ENCODE measurements at regions not wholly inside any gene's neighbourhood (a gene's known extent, or its start where the extent isn't known, plus 50 kb on each side); places are given as distances from the start of the nearest gene placed in this dataset.

DNA sequence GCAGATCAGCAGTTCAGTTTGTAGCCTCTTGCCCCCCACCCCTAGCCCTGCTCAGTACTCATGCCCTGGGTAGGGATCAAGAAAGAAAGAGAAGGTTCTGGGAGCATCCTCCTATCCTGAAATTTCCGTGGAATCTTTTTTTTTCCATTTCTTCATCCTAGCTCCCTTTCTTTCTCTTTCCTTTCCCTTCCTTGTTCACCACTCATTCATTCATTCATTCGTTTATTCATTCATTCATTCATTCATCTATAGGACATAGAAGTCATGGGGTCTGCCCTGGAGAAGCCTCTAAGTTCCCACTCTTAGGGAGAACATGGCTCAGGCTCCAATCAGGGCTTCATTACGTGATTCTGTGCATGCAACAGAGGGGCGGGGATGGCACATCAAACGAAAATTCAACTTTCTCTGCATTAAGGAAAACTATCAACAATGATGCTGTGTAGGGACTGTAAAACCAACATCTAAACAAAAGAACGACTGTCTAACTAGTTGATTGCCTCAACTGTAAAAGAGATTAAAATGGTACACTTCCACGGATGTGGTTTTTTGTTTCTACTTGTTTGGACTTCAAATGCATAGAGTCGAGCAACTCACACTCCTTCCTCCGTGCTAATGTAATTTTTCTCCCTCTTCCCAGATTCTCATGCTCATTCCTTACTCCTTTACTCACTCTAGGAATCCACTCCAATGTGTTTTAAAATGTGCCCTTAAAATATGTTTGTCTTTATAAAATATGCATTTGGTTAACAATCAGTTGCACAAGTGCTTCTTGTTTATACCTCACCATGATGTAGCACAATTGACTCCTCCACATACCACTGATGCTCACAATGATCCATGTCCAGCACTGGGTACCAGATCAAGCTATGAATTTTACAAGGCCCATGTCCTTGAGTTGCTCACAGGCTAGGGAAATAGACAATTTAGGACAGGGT, 101.2 kb upstream of the SLC2A1 start:
- TF ChIP-seq POLR2AphosphoS5 (IDR thresholded peaks at IDR 0.05; ENCODE audit: low read depth, low read length): no peak
- no peak for TF ChIP-seq ZBTB33 (IDR thresholded peaks at IDR 0.05; ENCODE audit: extremely low read depth, insufficient replicate concordance, low read length)
- TF ChIP-seq FOSL1 (IDR thresholded peaks at IDR 0.05; ENCODE audit: low read depth): no peak
- TF ChIP-seq, protein P1, sequence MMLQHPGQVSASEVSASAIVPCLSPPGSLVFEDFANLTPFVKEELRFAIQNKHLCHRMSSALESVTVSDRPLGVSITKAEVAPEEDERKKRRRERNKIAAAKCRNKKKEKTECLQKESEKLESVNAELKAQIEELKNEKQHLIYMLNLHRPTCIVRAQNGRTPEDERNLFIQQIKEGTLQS (IDR thresholded peaks at IDR 0.05): no peak
- no peaks in the 10 kb centered on the region for H3K27me3 ChIP-seq (ENCODE audit: insufficient read depth, low read length)
- H3K4me1 ChIP-seq (ENCODE audit: control insufficient read depth in 1 of 2, insufficient read depth in 2 of 2, low read length in 2 of 2): no peaks in the 10 kb centered on the region
- no peaks in the 10 kb centered on the region for H3K9me2 ChIP-seq (ENCODE audit: insufficient read depth)
- ChIA-PET CTCF (interaction anchor here (1.3 kb wide), 1 partner anchor 14 kb away, joined by 3 read pairs; no protein-coding TSS in a partner anchor), RAD21 (ENCODE audit: low non-redundant PET in 1 of 2, low total read pairs in 2 of 2, uncharacterized antibody in 2 of 2, unreplicated experiment in 2 of 2) (no interaction called here), POLR2A (no interaction called here)
- H3K36me3 ChIP-seq (ENCODE audit: control insufficient read depth in 1 of 2, insufficient read depth in 2 of 2, low read length in 2 of 2): no peaks in the 10 kb centered on the region
- H3K9me3 ChIP-seq (ENCODE audit: control insufficient read depth in 1 of 2, insufficient read depth in 1 of 2, low read depth in 1 of 2, low read length in 2 of 2): no peaks in the 10 kb centered on the region
- DNase-seq (ENCODE audit: low read depth, low spot score) (no peak), ATAC-seq (no peak)
- H3K79me2 ChIP-seq (ENCODE audit: insufficient read depth, low read length): no peaks in the 10 kb centered on the region
- intact Hi-C loops (cut with micrococcal nuclease): no loop called here
- H3K27ac ChIP-seq (ENCODE audit: low read depth, low read length): no peak overlapping the region
- BruUV-seq (replicated peaks): no TSS peak
- H2AFZ ChIP-seq (ENCODE audit: low read depth, low read length, poor library complexity, severe bottlenecking): no peak overlapping the region
- H3K9ac ChIP-seq (ENCODE audit: low read length): no peak overlapping the region
- no peak overlapping the region for H3K4me3 ChIP-seq (replicated peaks in 1 of 2; ENCODE audit: low read depth in 1 of 2, low read length in 2 of 2)
- H3K4me2 ChIP-seq (ENCODE audit: low read length): no peak overlapping the region
- H4K20me1 ChIP-seq (ENCODE audit: insufficient read depth): no peaks in the 10 kb centered on the region

Data from HCT116 (cell line).